Hippocampal formation (tissue), 2 donors: ENCODE measurements at regions not wholly inside any gene's neighbourhood (a gene's known extent, or its start where the extent isn't known, plus 50 kb on each side); places are given as distances from the start of the nearest gene placed in this dataset.
"Not testable (repeated sequence)": the region's sequence is repeated elsewhere in the genome, so short reads cannot be mapped to it uniquely, and the experiment has no call there.

Experiments used
- DNase-seq, 2 donors: peaks; one replicate each; lab custom pipeline; 2025; lab: John Stamatoyannopoulos, UW

DNA sequence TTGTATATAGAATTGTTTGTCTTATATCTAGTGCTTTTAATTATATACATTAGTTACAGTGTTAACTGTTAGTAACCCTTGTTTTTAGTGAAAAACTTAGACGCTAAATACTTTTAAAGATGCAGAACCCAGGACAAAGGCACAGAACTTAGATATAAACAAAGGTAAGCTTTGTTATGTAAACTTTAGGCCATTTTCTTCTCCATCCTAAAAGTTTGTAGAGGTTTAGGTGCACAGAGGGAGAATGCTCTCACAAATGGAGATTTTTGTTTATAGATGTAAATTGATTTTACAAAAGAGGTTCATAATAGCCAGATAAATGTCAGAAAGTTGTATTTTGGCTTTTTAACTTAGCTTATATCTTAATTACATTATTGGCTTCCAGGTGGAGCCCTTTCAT lies 490.5 kb upstream of the LRRC7 start:
- no peak for DNase-seq

DNA sequence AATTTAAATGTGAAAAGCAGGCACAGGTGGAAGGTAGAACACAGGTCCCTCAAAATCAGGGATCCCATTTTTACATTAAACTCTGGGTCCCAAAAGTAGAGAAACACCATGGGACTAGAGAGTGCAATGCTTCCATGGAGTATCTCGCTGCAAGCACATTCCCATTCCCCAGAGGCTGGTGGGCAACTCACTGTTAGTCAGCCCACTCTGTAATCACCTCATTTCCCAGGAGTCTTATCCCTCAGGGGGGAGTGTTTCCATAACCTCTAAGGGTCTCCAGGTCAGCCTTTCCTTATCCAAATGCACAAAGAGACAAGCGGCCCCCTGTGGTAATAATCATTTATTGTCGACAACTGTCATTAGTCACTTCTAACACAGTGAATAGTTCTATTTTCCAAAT lies 490.1 kb upstream of the LRRC7 start:
- DNase-seq: no peak

DNA sequence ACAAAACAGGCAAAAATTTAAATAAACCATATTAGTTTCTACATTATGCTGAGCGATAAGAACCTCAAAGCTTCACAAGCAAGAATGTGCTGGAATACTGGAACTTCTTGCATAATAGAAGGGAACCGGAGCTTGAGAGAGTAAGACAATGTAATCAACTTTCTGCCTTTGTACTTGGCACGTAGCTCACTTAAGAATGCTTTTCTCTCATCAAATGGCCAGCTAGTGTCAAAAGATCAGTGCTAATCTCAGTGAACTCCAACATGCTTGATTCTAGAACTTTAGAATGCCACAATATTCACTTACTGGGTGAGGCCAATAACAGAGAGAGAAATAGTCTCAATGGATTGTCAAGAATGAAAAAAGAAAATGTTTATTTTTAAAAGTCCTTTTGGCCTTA lies 486.1 kb upstream of the LRRC7 start:
- no peak for DNase-seq

DNA sequence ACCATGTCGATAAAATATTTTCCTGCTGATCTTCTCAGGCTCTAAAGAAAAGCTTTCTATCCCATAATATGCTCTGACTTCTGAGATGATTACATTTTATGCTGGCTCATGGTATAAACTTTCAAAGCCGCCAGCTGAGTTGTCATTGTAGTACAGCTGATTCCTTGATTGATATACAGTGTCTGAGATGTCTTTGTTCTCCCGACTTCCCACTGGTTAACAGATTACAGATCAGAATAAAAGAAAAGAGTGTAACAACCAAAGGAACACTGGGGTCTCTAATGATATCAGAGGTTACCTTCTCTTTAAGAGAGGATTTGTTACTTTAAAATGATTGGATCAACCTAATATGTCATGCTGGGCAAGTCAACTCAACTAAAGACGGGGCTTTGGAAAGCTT lies 485.4 kb upstream of the LRRC7 start:
- DNase-seq: no peak

DNA sequence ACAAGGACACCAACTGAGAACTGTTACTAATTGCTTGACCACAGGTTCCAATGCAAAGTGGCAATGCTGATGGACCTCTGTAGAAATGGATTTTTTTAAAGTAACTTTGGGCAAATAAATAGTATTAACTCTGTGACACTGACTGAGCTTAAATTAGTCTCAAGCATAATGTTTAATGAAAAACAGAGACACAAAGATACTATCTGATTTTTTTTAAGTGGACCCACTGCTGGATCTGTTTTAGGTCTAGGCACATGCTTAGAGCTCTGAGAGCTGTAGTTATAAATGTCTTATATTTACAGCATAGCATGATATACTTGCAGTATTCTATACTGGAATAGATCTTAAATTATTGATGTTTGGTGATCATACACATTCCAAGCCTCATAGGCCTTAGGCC lies 481.6 kb upstream of the LRRC7 start:
- no peak for DNase-seq

DNA sequence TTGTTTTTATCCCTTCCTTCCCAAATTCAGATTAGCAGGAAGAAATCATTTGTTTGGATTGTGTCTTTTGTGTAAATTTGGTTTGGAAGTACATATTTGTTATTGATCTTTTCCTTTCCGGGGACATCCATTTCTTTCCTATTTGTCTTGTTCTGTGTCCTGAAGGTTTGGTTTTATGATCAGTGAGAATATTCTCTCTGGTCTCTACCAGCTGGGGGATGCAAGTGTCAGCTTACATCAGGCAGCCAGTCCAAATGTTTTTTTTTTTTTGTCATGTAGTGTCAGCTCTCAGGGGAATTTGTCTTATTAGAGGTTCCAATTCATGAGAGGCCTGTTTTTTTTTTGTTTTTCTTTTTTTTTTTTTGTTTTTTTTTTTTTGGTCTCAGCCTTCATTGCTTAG lies 479.2 kb upstream of the LRRC7 start:
- no peak for DNase-seq

DNA sequence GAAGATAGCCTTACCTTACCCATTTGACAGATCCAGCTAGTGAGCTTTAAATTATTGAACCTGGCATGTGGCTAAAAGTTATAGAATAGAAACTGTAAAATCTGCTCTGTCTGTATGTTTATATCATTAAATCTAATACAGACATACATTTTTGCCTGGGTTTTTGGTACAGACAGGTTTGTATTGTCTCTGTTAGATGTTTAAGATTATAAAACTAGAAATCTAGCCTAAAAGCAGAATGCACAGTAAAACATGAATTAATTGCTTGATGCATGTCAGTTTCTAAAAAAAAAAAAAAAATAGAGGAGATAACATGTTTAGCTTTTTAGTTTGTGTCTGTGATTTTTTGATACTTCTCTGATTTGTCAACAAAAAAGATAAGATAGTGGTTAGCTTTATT lies 477.6 kb upstream of the LRRC7 start:
- no peak for DNase-seq

DNA sequence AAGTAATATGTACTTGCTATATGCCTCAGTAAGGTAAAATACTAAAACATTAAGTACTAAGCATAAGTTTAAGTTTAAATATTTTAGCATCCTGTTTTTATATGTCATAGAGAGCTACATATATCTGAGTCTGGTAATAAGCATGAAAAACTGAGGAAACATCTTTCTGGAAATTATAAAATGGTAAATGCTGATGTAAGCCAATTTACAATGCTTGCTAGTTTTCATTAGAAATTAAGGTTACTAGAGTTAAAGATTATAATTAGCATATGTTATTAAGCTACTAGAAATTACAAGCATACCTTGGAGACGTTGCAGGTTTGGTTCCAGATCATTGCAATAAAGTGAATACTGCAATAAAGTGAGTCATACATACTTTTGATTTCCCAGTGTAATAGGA lies 477.0 kb upstream of the LRRC7 start:
- DNase-seq: no peak

DNA sequence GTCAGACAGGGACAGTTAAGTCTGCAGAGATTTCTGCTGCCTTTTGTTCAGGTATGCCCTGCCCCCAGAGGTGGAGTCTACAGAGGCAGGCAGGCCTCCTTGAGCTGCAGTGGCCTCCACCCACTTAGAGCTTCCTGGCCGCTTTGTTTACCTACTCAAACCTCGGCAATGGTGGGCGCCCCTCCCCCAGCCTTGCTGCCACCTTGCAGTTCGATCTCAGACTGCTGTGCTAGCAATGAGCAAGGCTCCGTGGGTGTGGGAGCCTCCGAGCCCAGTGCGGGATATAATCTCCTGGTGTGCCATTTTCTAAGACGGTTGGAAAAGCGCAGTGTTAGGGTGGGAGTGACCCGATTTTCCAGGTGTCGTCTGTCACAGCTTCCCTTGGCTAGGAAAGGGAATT lies 465.7 kb upstream of the LRRC7 start:
- not testable (repeated sequence) for DNase-seq

DNA sequence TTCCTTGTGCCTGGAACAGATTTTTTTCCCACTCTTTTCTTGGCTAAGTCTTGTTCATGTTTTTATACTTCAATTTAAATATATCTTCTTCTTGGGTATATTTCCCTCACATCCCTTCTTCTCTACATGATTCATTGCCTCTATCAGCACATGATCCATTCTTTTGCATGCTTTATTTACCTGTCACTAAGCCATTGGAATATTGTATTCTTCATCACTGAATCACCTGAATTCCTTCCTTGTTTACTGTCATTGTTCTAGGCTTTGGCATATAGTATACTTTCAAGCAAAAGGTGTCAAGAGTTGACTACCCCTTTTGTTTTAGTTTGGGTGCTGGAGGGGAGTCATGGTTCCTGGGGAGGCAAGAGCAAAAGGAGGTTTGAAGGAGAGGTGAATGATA lies 464.5 kb upstream of the LRRC7 start:
- no peak for DNase-seq

DNA sequence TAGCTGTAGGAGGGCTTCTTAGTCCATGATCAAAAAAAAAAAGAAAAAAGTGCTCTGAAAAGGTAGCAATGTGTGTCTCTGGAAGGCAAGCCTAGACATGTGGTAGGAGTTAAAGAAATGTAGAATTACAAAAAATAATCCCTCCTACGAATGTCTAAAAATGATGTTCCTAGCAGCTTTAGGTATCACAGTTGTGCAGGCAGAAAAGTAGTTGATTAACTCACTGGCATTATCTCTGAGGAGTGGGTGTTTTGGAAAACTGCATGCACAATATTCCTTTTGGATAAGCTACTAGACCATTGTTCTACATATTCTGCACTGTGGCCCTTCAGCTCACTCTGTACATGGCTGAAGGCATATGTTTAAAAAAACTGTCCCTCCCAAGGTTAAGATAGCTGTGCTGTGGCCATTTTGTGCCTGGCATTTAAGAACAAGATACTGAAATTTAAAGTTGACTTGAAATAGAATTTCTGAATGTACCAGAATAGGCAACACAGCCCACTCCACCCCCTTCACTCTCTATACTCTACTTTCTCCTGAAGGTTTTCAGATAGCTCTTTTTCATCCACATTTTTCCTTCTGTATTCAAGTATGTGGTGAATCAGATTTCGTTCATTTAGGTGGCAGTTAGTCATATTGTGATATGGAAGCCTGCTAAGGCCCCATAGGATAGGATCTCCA lies 463.9 kb upstream of the LRRC7 start:
- no peak for DNase-seq

DNA sequence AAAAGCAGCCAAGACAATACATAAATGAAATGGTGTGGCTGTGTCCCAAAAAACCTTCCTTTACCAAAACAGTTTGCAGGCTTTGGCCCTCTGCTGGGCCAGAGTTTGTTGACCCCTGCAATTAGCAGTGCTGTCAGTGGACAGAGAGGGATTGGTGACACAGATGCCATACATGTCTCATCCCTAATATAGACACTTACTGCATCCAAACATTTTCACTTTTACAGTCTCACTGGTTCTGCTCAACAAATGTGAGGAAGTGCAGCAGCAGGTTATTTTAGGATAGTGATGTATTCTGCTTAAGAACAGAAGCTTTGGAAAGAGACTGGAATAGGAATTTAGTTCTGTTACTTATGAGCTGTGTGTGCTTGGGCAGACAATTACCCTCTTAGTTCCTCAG lies 462.8 kb upstream of the LRRC7 start:
- no peak for DNase-seq

DNA sequence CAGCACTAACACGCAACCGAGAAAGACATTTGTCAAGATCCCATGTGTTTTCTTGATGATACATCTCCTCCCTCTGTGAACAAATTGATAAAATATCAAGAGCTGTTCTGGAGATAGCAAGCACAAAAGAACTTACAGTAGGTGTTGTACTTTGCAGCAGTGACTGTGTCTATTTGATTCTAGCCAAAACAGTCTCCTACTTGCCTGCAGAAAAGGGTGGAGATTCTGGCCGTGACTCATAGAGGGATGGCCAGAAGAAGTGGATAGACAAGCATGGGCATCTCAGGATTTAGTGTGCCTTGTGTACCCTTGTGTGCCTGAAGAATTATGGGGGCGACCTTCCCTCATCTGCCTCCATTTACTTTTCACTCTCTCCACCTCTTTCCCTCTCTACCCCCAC lies 458.4 kb upstream of the LRRC7 start:
- no peak for DNase-seq

DNA sequence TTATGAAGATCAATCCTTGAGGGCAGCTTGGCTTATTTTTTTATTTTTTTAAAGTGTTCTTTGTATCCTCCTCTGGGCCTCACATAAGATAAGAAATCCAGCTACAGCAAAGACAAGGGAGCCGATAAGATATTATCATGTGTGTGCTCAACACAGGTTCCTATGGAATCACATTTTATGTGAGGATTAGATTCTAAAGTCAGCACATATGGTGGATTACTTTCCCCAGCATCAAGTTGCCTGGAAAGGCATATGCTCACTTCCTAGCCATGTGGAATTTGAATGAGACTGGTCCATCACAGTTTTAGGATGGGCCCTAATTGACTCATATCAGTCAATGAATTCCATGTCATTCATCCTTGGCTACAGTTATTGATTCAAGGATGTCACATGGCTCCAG lies 456.9 kb upstream of the LRRC7 start:
- no peak for DNase-seq

DNA sequence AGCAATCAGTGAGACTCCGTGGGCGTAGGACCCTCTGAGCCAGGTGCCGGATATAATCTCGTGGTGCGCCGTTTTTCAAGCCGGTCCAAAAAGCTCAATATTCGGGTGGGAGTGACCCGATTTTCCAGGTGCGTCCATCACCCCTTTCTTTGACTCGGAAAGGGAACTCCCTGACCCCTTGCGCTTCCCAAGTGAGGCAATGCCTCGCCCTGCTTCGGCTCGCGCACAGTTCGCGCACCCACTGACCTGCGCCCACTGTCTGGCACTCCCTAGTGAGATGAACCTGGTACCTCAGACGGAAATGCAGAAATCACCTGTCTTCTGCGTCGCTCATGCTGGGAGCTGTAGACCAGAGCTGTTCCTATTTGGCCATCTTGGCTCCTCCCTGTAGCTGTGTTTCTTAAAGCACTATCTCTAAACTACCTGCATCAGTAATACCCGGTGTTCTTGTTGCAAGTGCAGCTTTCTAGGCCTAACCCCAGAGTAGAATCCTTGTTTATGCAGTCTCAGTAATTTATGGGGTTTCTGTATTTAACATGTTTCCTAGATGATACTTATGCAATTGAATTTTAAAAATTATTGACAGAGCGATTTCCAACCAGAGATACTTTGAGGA lies 447.5 kb upstream of the LRRC7 start:
- not testable (repeated sequence) for DNase-seq

DNA sequence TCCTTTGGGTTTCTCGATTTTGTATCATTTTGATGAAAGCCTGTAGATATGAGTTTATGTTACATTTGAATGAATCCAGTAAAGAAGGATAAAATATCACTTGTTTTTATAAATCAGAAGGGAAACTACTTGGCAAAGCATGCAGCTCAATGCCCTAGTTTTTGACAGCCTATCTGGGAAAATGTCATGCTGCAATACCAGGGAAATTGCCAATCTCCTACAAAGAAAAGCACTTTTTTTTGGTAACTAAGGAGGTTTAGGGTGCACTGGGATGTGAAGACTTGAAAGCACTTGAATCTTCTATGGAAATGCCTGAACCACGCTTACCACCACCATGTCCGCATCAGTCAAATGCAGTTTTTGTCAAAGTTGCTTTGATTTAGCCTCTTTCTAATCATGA lies 446.9 kb upstream of the LRRC7 start:
- DNase-seq: no peak

DNA sequence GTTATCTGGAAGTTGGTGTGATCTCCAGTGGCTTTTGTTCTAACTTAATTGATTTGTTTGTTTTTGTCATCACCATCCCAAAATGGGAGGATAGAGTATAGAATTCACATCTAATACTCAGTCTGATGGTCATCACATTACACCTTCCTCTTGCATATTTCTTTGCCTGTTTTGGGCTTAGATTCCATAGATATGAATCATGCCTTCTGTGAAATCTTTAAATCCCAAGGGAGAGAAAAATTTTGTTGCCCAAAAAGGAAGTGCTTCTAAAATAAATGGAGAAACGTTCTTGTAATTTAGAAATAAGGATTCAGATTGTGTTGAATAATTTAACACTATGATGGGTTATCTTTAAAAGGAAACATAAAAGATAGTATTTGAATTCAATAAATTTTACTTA lies 446.0 kb upstream of the LRRC7 start:
- DNase-seq: no peak

DNA sequence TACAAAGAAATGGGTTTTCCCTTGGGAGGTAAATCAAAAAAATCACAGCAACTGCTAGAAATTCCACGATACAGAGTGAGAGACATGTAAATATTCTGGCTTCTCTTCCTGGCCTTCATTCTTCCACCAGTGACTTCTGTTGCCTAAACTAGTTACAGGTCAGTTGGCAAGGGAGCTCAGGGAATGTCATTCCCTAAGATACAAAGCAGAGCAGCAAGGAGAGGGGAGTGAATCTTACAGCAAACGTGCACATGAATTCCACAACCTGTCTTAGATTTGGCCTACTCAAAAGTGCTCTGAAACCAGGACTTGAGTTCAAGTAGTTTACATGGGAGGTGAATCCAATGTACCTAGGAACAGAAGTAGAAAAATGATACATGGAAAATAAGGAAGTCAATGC lies 445.3 kb upstream of the LRRC7 start:
- no peak for DNase-seq

DNA sequence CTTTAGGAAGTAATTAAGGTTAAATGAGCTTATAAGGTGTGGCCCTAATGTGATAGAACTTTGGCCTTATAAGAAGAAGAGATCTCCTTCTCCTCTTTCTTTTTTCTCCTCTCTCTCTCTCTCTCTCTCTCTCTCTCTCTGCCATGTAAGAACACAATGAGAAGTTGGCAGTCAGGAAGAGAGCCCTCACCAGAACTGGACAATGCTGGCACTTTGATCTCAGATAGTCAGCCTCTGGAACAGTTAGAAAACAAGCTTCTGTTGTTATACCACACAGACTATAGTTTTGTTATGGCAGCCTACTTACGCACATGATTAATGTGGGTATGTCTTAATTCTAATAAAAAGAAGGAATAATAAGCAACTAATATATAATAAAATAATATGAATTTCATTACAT lies 444.2 kb upstream of the LRRC7 start:
- peak in 1 of 2 donors; percentile 62 for DNase-seq

DNA sequence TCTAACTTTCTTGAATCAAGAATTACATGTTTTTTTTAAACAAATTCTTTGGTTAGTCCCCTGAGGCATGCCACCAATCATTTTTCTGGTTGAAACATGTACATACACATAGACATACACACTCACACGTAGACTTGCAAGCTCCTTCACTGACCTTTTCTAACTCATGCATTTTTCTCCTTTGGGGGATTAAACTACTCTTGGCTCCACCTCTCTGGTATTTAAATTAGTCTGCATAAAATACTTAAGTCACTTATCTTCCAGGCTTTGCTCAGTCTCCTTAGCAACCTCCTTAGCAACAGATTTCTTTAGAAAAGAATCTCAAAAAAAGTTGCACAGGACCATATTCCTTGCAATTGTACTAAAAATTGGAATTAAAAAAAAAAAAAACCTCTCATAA lies 440.9 kb upstream of the LRRC7 start:
- DNase-seq: no peak

DNA sequence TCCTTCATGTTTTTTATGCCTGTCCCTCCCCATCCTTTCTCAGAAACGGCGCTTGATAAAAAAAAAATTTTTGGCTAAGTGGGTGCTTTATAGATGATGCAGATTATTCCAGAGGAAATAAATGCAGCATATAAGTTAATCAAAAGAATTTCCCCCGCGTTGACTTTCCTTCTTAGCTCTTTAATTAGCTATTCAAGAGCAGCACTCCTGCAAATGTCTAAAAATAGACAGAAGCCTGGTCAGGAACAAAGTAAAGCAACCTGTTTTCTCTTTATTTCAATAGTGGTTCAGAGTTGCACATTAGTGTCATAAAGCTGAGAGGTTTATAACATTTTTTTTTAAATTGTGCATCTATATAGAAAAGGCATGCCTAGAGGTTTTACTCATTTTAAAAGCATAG lies 439.5 kb upstream of the LRRC7 start:
- DNase-seq: no peak

DNA sequence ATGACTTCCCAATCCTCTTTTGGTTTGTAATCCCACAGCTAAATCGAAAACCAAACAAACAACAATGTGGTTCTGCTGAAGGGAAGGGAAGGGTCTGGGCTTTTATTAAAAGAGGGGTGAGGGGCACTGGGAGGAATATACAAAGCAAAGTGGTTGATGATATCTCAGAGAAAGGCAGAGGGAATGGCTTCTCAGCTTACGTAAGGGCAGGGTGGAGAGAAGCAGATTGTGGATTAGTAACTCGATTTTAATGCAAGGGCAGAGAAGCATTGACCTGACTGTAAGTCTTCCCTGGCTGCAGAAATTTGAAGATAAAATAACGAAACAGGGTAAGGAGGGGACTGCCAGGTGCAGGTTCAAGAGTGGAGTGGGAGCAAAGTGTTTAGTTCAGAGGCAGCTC lies 438.2 kb upstream of the LRRC7 start:
- DNase-seq: no peak

DNA sequence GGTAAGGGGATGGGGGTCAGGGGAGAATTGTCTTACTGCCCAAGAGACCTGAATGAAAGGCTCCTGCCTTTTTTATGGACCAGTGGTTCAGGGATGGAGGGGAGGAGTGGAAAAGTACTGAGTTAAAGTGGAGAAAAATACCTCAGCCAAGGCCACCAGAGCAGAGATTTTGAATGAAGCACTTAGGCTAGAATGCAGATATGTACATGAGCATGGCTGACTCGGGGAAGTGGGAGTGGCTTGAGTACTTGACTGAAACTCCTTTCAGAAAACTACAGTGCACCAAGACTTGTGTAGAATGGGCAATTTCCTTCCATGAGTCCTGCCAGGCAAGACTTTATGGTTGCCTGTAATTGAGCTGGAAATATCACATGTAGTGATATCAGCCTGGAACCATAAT lies 429.6 kb upstream of the LRRC7 start:
- DNase-seq: no peak

DNA sequence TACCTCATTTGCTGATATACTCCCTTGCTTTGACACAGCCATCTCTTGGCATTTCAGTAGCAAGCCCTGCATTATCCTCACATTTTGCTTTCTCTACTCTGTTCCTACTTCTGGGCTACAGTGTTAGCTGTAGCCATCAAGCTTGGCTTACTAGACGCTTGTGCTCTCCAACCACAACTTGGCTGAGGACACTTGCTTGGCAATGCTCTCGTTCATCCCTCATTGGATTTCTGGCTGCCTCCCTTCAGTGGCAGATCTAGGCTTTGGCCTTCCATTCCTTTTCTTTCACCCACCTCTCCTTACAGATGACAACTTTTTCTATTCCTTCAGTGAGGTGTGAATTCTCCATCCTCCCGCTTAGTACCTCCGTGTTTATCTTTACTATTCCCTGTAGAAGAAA lies 428.7 kb upstream of the LRRC7 start:
- DNase-seq: peak; percentile 8 to 19
